ENCODE measurements at regions not wholly inside any gene's neighbourhood (a gene's known extent, or its start where the extent isn't known, plus 50 kb on each side); places are given as distances from the start of the nearest gene placed in this dataset.

DNA sequence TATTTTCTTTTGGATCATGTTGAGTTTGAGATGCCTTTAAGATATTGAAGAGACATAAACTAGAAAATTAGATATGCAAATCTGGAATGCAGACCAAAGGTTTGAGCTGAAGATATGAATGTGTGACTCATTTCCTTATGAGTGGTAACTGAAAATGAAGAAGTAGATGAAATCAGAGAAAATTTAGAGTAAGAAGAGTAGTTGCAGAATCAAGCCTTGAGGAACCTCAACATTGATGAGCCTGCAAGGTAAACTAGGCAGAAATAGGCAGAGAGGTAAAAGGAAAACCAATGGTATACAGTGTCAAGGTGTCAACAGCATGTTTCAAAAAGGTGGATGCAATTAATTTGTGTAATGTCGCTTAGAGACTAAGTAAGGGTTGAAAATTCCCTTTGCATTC is 142.8 kb downstream of the MOSPD2 start:
- TF ChIP-seq POLR2A (IDR thresholded peaks at IDR 0.05; ENCODE audit: low read depth, low read length) = no peak
- TF ChIP-seq TAF1 (IDR thresholded peaks at IDR 0.05; ENCODE audit: low read depth, low read length) = no peak
- no peak for TF ChIP-seq POLR2AphosphoS5 (IDR thresholded peaks at IDR 0.05; ENCODE audit: low read depth, low read length)
- no peak for TF ChIP-seq PAX5 (IDR thresholded peaks at IDR 0.05; ENCODE audit: insufficient read depth, low read length, severe bottlenecking)
- no peak for TF ChIP-seq SPI1 (IDR thresholded peaks at IDR 0.05; ENCODE audit: low read depth, low read length)

Measured in GM12891 (cell line).